RWPE2 (cell line): ENCODE measurements at regions not wholly inside any gene's neighbourhood (a gene's known extent, or its start where the extent isn't known, plus 50 kb on each side); places are given as distances from the start of the nearest gene placed in this dataset.

ENCODE experiments used
- ATAC-seq: fragments of 200-7000 bp; cut with Tn5 transposase; 3 replicates; pipeline ENCODE4 v1.9.1; 2021; ENCODE audit warnings: low read depth
- DNase-seq: peaks from one replicate; pipeline ENCODE4 v3.0.0-alpha.2; 2020; ENCODE audit warnings: low spot score
- H3K27ac ChIP-seq: fragments of 450-650 bp; 2 replicates; pipeline ENCODE4 v1.5.1; 2017; ENCODE audit warnings: mild to moderate bottlenecking; ENCODE audit not compliant: poor library complexity, severe bottlenecking
- H3K27me3 ChIP-seq: fragments of 250-450 bp; sonication (Bioruptor Pico); 2 replicates; pipeline ENCODE4 v1.5.1; 2021; ENCODE audit warnings: mild to moderate bottlenecking, moderate library complexity; ENCODE audit not compliant: insufficient read depth, poor library complexity, severe bottlenecking
- H3K36me3 ChIP-seq: fragments of 250-450 bp; sonication (Bioruptor Pico); 2 replicates; pipeline ENCODE4 v1.5.1; 2020; ENCODE audit warnings: low read depth, mild to moderate bottlenecking, moderate library complexity
- H3K4me1 ChIP-seq: fragments of 250-450 bp; sonication (Bioruptor Pico); 2 replicates; pipeline ENCODE4 v1.5.1; 2021; ENCODE audit warnings: mild to moderate bottlenecking, moderate library complexity; ENCODE audit not compliant: insufficient read depth, poor library complexity, severe bottlenecking
- H3K4me3 ChIP-seq: fragments of 250-450 bp; sonication (Bioruptor Pico); 2 replicates; pipeline ENCODE4 v1.5.1; 2021; ENCODE audit warnings: mild to moderate bottlenecking, moderate library complexity; ENCODE audit not compliant: severe bottlenecking
- H3K9me3 ChIP-seq: fragments of 250-450 bp; sonication (Bioruptor Pico); 2 replicates; pipeline ENCODE4 v1.5.1; 2021; ENCODE audit warnings: mild to moderate bottlenecking, moderate library complexity; ENCODE audit not compliant: severe bottlenecking
- TF ChIP-seq, protein P1 (sequence below): fragments of 450-650 bp; IDR thresholded peaks from one replicate; pipeline ENCODE4 v1.5.1; 2017; ENCODE audit warnings: mild to moderate bottlenecking, moderate library complexity; ENCODE audit not compliant: poor library complexity, severe bottlenecking

GRCh38 chr10:62610649-62611229 is 193.8 kb upstream of the ADO start:
- Histone ChIP-seq H3K9me3 (no peaks in the 10 kb centered on the region), H3K27me3 (no peaks in the 10 kb centered on the region), H3K36me3 (no peaks in the 10 kb centered on the region), H3K27ac (no peak overlapping the region), H3K4me3 (no peak overlapping the region), H3K4me1 (peaks cover 3% of the 10 kb centered on the region)
- TF ChIP-seq, protein P1, sequence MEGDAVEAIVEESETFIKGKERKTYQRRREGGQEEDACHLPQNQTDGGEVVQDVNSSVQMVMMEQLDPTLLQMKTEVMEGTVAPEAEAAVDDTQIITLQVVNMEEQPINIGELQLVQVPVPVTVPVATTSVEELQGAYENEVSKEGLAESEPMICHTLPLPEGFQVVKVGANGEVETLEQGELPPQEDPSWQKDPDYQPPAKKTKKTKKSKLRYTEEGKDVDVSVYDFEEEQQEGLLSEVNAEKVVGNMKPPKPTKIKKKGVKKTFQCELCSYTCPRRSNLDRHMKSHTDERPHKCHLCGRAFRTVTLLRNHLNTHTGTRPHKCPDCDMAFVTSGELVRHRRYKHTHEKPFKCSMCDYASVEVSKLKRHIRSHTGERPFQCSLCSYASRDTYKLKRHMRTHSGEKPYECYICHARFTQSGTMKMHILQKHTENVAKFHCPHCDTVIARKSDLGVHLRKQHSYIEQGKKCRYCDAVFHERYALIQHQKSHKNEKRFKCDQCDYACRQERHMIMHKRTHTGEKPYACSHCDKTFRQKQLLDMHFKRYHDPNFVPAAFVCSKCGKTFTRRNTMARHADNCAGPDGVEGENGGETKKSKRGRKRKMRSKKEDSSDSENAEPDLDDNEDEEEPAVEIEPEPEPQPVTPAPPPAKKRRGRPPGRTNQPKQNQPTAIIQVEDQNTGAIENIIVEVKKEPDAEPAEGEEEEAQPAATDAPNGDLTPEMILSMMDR = peak; percentile 37
- ATAC-seq (0 out of 3 replicates have a peak, but pooled peaks have one; percentile 42), DNase-seq (no peak)

GRCh38 chr10:62613424-62613823 is 191.1 kb upstream of the ADO start:
- H3K4me3 ChIP-seq = no peak overlapping the region
- DNase-seq (no peak), ATAC-seq (no peak)
- H3K36me3 ChIP-seq = no peaks in the 10 kb centered on the region
- H3K27me3 ChIP-seq = no peaks in the 10 kb centered on the region
- no peaks in the 10 kb centered on the region for H3K9me3 ChIP-seq
- H3K27ac ChIP-seq = no peak overlapping the region
- peaks cover 3% of the 10 kb centered on the region for H3K4me1 ChIP-seq
- TF ChIP-seq, protein P1 = no peak

DNA sequence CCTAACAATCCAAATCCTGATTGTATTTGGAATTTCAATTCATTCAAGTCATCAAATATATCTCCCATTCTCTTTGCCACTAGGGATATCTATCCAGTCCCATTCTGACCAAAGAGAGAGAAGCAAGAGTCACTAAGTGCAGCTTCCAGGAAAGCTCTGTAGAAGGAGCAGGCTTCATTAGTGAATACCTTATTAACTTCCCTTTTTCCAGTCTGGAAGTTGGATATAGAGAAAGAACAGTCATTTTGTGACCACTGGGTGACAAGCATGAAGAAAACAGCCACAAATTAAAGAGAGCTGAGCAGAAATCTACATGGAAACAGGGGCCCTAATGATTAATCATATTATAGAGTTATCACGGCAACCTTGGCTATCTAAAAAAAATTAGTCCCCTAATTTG is 190.7 kb upstream of the ADO start:
- Histone ChIP-seq H3K9me3 (no peaks in the 10 kb centered on the region), H3K27me3 (no peaks in the 10 kb centered on the region), H3K27ac (no peak overlapping the region), H3K4me3 (no peak overlapping the region), H3K4me1 (peaks cover 3% of the 10 kb centered on the region), H3K36me3 (no peaks in the 10 kb centered on the region)
- DNase-seq = no peak
- TF ChIP-seq, protein P1 = no peak
- no peak for ATAC-seq

DNA sequence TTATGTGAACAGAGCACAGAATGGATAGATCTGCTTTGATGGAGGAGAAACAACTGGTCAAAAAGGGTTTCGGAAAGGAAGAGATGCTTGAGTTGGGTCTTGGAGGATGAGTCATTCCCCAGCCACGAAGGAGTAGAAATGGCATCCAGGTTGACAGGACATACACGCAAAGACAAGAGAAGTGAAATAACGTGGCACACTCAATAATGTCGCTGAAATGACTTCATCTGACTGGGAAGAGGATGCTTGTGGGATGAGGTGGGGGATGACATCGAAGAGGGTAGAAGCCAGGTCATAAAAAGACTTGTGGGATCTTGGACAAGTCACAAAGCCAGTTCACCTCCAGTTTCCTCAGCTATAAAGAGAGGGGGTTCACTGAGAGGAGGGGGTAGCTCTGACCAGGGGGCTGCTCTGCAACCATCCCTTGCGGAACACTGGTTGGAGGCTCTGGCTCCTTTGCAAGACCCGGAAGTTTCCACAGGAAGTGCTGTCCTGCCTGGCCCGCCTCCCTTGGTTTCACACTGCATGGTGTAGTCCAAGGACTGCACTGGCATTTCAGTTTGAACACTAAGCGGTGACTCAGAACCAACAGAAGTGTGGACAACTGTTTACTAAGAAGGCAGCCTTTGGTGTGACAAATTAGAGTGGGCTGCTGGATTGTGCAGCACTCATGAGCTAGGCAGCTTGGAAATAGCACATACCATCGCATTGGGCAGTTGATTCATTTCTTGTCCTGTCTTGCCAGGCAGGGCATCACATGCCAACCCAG is 189.9 kb upstream of the ADO start:
- DNase-seq (no peak), ATAC-seq (peak; percentile 80)
- Histone ChIP-seq H3K27ac (no peak overlapping the region), H3K9me3 (no peaks in the 10 kb centered on the region), H3K36me3 (no peaks in the 10 kb centered on the region), H3K4me1 (peaks cover 3% of the 10 kb centered on the region), H3K27me3 (no peaks in the 10 kb centered on the region), H3K4me3 (no peak overlapping the region)
- TF ChIP-seq, protein P1 = no peak
